Astrocyte of the spinal cord (primary cell): ENCODE measurements at regions not wholly inside any gene's neighbourhood (a gene's known extent, or its start where the extent isn't known, plus 50 kb on each side); places are given as distances from the start of the nearest gene placed in this dataset.

Source experiments
- DNase-seq: peaks from one replicate; pipeline ENCODE4 v3.0.0; 2011; ENCODE audit warnings: low read depth, low spot score
- H3K4me3 ChIP-seq: 2 replicates; pipeline ENCODE4 v1.5.1; 2011; ENCODE audit warnings: low read depth, mild to moderate bottlenecking, low read length, moderate library complexity
- in situ Hi-C: cut with HindIII; loops from 2 replicates; pipeline ENCODE4 v1.10.0; 2017; ENCODE audit warnings: low sequenced_read_pairs
- TF ChIP-seq, protein P1 (sequence below): IDR thresholded peaks from 2 replicates; pipeline ENCODE4 v1.5.1; 2012; ENCODE audit warnings: low read depth, mild to moderate bottlenecking, low read length, inconsistent platforms

DNA sequence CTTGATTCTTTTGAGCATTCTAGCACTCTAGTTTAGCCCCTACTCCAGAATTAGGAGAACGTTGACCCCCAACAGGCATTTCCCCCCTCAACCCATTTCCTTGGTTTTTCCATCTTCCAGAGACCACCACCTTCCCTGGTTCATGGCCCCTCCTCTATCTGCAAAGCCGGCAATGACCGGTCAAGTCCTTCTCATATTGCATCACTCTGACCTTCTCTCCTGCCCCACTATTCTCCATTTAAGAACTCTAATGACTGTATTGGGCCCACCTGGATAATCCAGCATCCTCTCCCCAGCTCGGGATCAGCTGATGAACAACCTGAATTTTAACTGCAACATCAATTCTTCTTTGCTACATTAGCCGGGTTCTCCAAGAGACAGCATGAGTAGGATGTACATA is 437.4 kb downstream of the NPHP4 start:
- in situ Hi-C loops = no loop called here
- DNase-seq = no peak
- TF ChIP-seq, protein P1, sequence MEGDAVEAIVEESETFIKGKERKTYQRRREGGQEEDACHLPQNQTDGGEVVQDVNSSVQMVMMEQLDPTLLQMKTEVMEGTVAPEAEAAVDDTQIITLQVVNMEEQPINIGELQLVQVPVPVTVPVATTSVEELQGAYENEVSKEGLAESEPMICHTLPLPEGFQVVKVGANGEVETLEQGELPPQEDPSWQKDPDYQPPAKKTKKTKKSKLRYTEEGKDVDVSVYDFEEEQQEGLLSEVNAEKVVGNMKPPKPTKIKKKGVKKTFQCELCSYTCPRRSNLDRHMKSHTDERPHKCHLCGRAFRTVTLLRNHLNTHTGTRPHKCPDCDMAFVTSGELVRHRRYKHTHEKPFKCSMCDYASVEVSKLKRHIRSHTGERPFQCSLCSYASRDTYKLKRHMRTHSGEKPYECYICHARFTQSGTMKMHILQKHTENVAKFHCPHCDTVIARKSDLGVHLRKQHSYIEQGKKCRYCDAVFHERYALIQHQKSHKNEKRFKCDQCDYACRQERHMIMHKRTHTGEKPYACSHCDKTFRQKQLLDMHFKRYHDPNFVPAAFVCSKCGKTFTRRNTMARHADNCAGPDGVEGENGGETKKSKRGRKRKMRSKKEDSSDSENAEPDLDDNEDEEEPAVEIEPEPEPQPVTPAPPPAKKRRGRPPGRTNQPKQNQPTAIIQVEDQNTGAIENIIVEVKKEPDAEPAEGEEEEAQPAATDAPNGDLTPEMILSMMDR = no peak
- H3K4me3 ChIP-seq = no peak overlapping the region

DNA sequence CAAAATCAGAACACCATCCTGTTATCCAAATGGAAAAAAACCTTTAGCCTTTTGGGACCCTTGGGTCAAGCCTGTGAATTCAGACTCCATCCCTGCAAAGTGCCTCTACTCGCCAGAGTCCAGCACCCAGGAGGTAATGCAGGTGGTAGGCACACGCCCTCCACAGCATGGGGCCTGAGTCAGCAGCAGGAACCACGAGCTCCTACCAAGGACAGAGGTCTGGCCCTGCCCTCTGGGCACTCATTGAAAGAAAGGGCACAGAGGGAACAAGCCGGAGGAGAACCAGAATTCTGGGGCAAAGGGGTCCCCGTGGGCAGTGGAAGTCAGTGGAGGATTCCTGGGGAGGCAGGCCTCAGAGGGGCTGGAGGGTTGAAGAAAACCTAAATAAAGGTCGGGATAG is 438.1 kb downstream of the NPHP4 start:
- in situ Hi-C loops = no loop called here

DNA sequence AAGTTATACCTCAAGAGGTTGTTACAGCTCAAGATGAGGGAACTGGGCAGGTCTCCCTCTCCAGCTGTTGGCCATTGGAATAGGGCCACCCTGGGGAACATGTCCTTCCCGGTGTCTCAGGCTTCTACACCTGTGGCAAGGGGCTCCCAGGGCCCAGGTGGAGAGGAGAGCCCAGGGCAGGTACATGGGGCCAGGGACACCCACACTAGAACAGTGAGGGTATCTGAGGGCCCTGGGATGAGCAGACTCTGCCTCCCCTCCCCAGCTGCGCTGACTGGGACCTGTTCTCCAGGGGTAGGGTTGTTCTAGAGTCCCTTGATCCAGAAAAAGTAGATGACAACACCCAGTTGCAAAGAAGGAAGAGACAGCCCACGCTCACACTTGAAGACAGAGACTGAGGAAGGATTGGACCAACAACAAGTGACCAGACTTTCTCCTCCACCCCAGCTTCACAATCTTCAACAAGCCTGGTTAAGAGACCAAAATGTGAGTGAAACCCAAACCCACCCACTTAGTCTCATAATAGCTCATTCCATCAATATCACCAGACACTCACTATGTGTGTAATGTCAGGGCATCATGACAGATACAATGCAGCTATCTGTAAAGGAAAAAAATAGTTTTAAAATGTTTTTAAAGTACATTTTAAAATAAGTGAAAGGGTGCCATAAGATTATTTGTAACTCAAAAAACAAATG is 439.3 kb downstream of the NPHP4 start:
- no peak for DNase-seq
- no peak overlapping the region for H3K4me3 ChIP-seq
- TF ChIP-seq, protein P1 = no peak
- in situ Hi-C loops = no loop called here

More for the DNA sequence above, 438.1 kb downstream of the NPHP4 start:
- H3K4me3 ChIP-seq = no peak overlapping the region
- TF ChIP-seq, protein P1 = no peak
- DNase-seq = no peak

DNA sequence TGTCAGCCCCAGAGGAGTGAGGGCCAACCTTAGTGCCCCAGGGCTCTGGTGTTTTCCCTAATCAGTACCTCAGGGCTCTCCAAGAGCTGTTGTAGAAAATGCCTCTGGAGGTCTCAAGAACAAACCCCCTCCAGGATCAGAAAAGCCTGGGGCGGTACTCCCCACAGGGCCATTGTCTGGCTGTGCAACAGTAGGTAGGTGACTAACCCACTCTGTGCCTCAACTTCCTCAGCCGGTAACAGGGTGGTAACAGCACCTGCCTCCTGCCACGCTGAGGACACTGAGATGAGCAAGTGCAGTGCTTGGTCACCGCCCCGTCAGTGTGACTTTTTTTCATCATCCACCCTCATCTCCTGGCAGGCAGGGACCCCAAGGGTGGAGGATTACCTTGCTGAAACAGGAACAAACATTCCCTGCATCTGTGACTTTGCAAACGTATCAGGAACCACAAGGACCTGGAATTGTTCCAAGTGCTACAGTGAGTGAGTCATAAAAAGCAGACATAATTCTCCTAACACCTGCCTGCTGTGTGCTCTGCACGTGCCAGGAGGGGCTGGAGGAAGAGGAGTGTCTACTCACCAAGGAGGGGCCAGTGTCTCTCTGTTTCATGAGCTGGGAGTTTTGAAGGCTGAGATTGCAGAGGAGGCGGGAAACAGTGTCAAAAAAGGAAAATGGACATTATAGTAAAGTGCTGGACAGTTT is 440.8 kb downstream of the NPHP4 start:
- TF ChIP-seq, protein P1 = no peak
- in situ Hi-C loops = no loop called here
- DNase-seq = no peak
- no peak overlapping the region for H3K4me3 ChIP-seq

DNA sequence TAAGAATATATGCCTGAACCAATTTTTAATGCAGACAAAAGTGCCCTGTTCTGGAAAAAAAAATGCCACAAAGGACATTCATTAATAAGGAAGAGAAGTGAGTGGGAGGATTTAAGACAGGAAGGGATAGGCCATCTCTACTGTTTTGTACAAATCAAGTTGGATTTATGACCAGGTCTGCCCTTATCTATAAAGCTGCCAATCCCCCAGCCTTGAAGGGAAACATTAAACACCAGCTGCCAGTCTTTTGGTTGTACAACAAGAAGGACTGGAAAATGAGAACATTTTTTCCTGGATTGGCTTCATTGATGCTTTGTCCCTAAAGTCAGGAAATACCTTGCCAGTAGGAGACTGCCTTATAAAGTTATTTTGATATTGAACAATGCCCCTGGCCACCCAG is 444.0 kb downstream of the NPHP4 start:
- DNase-seq = no peak
- in situ Hi-C loops = no loop called here

DNA sequence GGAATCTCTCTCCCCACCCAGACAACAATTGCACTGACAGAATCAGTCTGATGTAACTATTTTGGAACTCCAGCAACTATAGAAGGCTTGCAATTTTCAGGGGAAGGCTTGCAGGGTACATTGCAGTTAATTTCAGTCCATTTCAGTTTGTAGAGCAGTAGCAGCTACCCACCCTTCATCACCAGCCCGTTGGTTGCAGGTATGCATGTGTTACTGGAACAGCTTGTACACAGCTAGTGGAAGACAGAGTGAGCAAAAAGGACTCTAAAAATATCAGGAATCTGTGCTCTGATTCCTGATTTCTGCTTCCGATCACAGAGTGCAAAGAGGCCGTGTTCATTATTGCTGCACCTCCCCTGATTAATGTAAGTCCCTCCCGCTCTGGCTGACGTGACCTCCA is 449.0 kb downstream of the NPHP4 start:
- TF ChIP-seq, protein P1 = no peak
- no peak overlapping the region for H3K4me3 ChIP-seq
- in situ Hi-C loops = no loop called here
- DNase-seq = no peak

More for the DNA sequence above, 444.0 kb downstream of the NPHP4 start:
- TF ChIP-seq, protein P1 = no peak
- no peak overlapping the region for H3K4me3 ChIP-seq
